ENCODE measurements at regions not wholly inside any gene's neighbourhood (a gene's known extent, or its start where the extent isn't known, plus 50 kb on each side); places are given as distances from the start of the nearest gene placed in this dataset.
A peak's percentile ranks its signal among the peaks of the same experiment; 100 is the strongest.
"Not testable (repeated sequence)": the region's sequence is repeated elsewhere in the genome, so short reads cannot be mapped to it uniquely, and the experiment has no call there.

DNA sequence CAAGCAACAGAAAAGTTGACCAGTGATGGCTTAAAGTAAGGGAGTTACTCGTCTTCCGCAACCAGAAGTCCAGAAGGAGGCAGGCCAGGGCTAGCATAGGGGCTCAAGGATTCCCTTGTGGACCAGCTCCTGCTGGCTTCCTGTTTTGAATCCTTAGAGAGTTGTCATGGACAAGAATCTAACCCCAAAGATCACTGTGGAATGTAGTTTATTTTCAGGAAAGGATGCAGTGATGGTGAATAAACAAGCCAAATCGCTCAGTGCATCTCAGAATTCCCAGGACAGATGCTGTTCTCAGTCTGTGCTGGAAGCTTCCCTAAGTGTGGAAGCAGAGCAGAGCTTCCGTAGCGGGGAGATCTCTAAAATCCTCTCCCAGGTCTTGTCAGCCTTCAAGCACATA is 311.3 kb downstream of the C12orf75 start:
- no peak for DNase-seq (ENCODE audit: low spot score)

DNA sequence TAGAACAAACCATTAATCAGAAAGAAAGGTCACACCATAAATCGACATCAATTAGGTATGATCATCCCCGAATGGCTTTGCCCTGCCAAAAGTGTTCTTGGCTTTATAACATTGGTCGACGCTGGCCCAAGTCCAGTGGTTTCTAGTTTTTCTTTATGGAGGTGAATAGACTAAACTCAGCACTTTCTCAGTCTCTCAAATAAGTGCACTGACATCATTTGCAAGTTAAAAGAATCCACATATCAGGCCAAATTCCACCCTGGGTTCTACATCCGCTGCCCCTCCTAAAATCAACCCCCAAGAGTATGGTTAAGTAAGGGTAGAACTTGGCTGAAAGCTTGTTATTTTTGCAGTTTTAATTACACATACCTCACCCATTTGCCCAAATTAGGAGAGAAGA is 314.3 kb downstream of the C12orf75 start:
- no peak for DNase-seq (ENCODE audit: low spot score)

- no peak for DNase-seq (ENCODE audit: low spot score)
Measured at GRCh38 chr12:105654606-105655005, 324.1 kb downstream of the C12orf75 start.

- DNase-seq (ENCODE audit: low spot score) = no peak
Measured at GRCh38 chr12:105658389-105658788, 327.9 kb downstream of the C12orf75 start.

DNA sequence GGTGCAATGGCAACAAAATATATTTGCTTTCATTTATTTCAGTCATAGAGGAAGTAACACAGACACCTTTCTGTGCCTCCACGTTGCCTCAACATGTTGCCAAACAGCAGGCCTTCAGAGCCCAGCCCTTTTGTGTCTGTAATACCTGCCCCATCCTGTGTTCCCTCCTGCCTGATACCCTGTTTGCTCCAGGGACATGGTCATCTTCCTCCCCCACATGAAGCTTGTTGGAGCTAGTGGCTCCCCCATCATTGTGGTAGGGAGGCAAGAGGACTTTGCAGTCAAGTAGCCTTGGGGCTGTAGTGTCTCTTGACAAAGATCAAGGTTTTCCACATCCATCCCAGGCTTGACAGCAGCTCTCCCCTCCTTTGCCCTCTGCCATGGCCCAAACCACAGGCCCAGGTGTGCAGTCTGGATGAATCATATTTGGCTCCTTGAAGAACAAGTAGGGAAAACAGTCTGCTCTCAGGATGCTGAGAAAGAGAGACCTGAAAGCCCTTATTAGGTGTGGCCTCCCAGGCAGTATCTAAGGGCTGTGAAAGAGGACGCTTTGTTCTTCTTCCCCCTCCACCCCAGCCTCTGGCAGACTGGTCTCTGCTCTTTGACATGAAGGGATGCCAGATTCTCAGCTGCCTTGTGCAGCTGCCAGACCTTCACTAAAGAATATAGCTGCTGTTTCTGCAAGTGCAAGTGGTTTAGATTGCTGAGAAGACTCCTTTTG is 329.0 kb downstream of the C12orf75 start:
- DNase-seq (ENCODE audit: low spot score) = no peak

DNA sequence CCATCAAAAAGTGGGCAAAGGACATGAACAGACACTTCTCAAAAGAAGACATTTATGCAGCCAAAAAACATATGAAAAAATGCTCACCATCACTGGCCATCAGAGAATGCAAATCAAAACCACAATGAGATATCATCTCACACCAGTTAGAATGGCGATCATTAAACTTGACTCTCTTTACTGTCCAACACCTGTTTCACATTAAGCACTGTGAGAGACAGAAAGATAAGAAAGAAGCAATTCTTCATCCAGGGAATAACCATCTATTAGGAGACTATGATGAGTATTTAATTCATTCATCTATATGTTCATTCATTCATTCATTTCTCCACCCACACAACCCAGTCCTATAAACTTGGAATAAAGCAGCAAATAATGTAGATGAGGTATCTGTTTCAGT is 334.3 kb downstream of the C12orf75 start:
- not testable (repeated sequence) for DNase-seq (ENCODE audit: low spot score)

GRCh38 chr12:105665366-105665765 is 334.9 kb downstream of the C12orf75 start:
- DNase-seq (ENCODE audit: low spot score) = no peak

DNA sequence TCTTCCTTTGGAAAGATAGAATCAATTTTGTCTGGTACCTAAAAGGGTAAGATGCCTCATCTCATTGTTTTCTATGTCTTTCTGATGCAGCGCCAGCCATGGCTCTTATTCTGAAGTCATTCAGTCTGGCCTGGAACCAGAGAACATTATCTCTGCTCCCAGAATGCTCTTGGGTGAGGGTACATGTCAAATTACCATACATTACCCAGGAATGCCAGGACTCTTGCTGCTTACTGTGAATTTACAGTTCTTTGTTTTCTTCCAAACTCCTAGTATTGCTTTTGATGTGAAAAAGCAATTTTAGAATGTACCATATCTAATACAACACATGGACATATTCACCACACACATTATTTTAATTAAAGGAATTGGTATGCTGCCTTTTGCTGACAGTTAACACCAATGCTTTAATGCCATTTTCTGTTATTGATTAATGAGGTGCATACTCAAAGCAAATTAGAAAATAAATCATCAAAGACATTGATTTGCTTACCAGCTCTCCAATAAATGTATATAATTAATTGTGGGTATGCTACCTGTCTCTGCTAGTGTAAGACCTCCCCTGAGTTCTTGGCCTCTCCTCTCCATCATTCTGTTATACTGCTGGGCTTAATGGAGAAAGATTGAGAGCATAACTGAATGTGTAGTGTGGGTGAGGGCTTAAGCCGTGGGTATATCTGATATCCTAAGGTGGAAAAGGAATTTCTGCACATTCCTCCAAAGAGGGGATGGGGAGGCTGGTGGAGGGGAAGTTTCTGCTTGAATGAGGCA is 337.7 kb downstream of the C12orf75 start:
- no peak for DNase-seq (ENCODE audit: low spot score)

DNA sequence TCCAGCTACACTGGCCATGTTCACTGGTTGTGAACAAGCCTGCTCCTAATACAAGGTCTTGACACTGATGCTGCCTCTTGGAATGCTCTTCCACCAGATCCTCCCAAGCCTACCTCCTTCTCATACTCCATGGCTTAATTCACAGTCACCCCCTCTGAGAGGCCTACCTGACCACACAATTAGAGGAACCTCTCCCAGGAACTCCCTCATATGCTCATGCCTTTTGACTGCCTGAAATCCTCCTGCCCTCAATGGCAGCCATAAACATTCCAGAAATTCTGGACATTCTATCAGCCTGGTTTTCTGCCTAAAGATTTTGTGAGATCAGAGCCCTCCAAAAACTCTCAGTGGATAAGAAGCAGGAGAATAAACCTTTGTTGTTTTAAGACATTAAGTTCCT is 340.2 kb downstream of the C12orf75 start:
- peak; percentile 36 for DNase-seq (ENCODE audit: low spot score)

- peak; percentile 72 for DNase-seq (ENCODE audit: low spot score)
Measured at GRCh38 chr12:105671720-105672119, 341.2 kb downstream of the C12orf75 start.

GRCh38 chr12:105672121-105672975 is 341.9 kb downstream of the C12orf75 start:
- DNase-seq (ENCODE audit: low spot score) = peak; percentile 39

DNA sequence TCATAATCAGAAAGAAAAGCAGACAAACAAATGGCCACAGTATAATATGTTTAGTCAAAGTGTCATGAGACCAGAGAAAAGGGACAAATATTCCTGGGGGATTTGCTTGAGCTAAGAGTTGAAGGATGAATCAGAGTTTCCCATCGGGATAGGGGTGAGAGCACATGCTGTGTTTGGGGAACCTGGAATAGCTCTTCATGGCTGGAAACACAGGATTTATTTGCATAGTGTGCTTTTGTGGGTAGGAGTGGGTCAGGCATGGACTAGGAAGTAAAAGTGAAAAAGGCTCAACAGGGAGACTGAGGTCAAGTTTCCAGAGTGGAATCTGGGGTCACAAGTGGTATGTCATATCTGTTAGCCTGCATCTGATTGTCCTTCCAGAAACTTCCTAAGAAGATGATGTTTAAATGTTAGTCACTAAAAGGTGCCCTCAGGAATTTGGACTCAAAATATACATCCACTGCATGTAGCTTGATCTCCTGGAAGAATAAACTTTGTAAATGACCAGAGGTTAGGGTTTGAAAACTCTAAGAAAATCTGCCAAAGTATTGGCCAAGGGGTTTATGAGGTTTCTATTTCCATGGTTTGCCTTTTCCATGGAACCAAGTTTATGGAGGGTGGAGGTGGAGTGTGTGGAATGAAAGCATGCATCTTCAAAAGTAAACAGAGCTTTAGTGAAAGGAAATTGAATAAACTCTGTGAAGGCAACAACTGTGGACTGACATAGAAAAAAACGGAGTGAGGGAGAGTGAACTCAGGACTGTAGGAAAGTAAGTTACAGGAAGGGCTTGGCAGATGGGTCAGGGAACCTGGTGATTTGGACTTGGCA is 344.6 kb downstream of the C12orf75 start:
- no peak for DNase-seq (ENCODE audit: low spot score)

DNA sequence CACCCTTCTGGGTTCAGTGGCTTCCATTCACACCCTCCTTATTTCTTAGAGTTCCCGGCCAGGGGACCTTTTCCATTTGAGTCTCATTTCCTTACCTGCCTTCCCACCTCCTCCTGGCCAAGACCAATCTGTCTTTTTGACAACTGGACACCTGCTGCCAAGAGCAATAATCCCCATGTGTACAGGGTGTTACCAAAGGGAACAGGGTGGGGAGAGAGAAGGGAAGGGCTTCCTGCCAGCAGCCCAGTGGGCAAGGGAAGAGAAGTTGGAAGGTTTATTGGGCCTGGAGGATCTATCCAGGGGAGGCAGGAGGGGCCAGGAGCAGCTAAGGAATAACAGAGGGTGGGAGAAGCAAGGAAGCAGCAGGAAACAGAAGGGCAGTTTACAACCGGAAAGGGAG is 346.2 kb downstream of the C12orf75 start:
- DNase-seq (ENCODE audit: low spot score) = no peak

GRCh38 chr12:105677672-105678071 is 347.2 kb downstream of the C12orf75 start:
- DNase-seq (ENCODE audit: low spot score) = no peak

GRCh38 chr12:105679982-105680381 is 349.5 kb downstream of the C12orf75 start:
- DNase-seq (ENCODE audit: low spot score) = no peak

DNA sequence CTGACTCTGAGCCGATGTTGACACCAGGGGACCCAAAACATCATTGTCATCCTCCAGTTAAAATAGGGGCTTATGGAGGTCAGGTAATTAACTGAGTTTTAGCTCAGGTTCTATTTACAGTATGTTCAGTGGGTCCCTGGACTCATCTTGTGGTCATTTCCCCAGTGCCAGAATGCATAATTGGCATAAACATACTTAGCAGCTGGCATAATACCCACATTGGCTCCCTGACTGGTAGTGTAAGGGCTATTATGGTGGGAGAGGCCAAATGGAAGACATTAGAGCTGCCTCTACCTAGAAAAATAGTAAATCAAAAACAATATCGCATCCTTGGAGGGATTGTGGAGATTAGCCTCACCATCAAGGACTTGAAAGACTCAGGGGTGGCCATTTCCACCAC is 350.9 kb downstream of the C12orf75 start:
- DNase-seq (ENCODE audit: low spot score) = no peak

DNA sequence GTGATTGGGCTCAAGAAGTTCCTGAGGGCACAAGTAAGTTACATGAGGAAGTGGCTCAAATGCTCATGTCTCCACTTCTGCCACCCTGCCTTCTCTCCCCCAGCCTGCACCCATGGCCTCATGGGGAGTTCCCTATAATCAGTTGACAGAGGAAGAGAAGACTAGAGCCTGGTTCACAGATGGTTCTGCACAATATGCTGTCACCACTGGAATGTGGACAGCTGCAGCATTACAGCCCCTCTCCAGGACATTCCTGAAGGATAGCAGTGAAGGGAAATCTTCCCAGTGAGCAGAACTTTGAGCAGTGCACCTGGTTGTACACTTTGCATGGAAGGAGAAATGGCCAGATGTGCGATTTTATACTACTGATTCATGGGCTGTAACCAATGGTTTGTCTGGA is 352.3 kb downstream of the C12orf75 start:
- DNase-seq (ENCODE audit: low spot score) = not testable (repeated sequence)

- DNase-seq (ENCODE audit: low spot score) = not testable (repeated sequence)
Measured at GRCh38 chr12:105683836-105684235, 353.3 kb downstream of the C12orf75 start.

DNA sequence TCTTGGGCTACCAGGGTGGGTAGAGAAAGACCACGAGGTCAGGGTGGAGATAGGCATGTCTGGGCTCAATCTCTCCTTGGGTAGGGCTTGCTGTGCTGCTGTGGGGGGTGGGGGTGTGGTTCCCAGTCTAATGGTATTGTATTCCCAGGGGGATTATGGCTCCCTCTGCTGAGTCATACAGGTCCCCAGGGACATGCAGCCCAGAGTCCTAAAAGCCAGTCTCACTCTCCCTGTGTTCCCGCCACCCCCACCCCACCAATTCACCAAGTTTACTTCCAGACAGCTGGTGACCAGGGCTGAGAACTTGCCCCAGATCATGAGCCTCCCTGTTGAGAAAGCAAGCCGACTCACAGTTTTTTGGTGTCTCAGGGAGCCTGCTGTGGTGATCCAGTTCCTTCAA is 367.6 kb downstream of the C12orf75 start:
- no peak for DNase-seq (ENCODE audit: low spot score)

DNA sequence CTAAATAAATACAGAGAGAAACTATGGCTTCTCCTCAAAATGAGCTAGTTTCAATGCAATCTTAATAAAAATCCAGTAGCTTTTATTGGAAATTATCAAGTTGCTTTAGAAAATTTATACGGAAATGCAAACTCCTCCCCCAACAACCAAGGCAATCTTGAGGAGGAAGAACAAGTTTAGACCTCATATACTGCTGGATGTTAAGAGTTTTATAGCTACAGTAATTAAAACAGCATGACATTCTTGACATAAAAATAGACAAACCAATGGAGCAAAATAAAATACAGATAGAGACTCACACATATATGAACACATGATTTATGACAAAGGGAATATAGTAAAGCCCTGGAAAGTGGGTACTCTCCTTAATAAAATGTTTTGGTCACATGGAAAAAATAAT is 368.7 kb downstream of the C12orf75 start:
- DNase-seq (ENCODE audit: low spot score) = no peak

- DNase-seq (ENCODE audit: low spot score) = no peak
Measured at GRCh38 chr12:105704787-105705186, 374.3 kb downstream of the C12orf75 start.

- no peak for DNase-seq (ENCODE audit: low spot score)
Measured at GRCh38 chr12:105705235-105705634, 374.7 kb downstream of the C12orf75 start.
